Testis (tissue), 2 donors: ENCODE measurements at regions not wholly inside any gene's neighbourhood (a gene's known extent, or its start where the extent isn't known, plus 50 kb on each side); places are given as distances from the start of the nearest gene placed in this dataset.

Experiments
- CTCF ChIP-seq, 3 experiments: fragments of 450-650 bp in 2 of 3; fragments of 200-600 bp in 1 of 3; sonication (generic) in 1 of 3; IDR thresholded peaks; one replicate each; pipeline ENCODE4 v1.5.1; 2016 to 2019; ENCODE audit warnings: antibody characterized with exemption in 3 of 3, mild to moderate bottlenecking in 2 of 3, moderate library complexity in 1 of 3
- POLR2A ChIP-seq: fragments of 450-650 bp; IDR thresholded peaks from one replicate; pipeline ENCODE4 v1.6.1; 2017; ENCODE audit warnings: antibody characterized with exemption, mild to moderate bottlenecking, moderate library complexity

- no peak for TF ChIP-seq CTCF (IDR thresholded peaks at IDR 0.05)
- no peak for TF ChIP-seq POLR2A
These were observed 693.0 kb downstream of the ETS1 start for GRCh38 chr11:127894316-127894715.
